ENCODE measurements at regions not wholly inside any gene's neighbourhood (a gene's known extent, or its start where the extent isn't known, plus 50 kb on each side); places are given as distances from the start of the nearest gene placed in this dataset.
"Not testable (repeated sequence)": the region's sequence is repeated elsewhere in the genome, so short reads cannot be mapped to it uniquely, and the experiment has no call there.

GRCh38 chr20:10109641-10110040, 74.9 kb downstream of the ANKEF1 start:
- no peak overlapping the region for H3K27ac ChIP-seq
- DNase-seq (ENCODE audit: low read depth, low spot score): no peak

- H3K27ac ChIP-seq: no peak overlapping the region
- DNase-seq (ENCODE audit: low read depth, low spot score): peak; percentile 61
These were observed 75.4 kb downstream of the ANKEF1 start for GRCh38 chr20:10110151-10110550.

- no peak overlapping the region for H3K27ac ChIP-seq
- no peak for DNase-seq (ENCODE audit: low read depth, low spot score)
These were observed 76.6 kb downstream of the ANKEF1 start for GRCh38 chr20:10111139-10111958.

GRCh38 chr20:10111959-10112250, 77.1 kb downstream of the ANKEF1 start:
- H3K27ac ChIP-seq: no peak overlapping the region

GRCh38 chr20:10113746-10114145, 79.0 kb downstream of the ANKEF1 start:
- DNase-seq (ENCODE audit: low read depth, low spot score): no peak

More at GRCh38 chr20:10111959-10112250, 77.1 kb downstream of the ANKEF1 start:
- DNase-seq (ENCODE audit: low read depth, low spot score): no peak

GRCh38 chr20:10114598-10114997, 79.8 kb downstream of the ANKEF1 start:
- no peak for DNase-seq (ENCODE audit: low read depth, low spot score)
- H3K27ac ChIP-seq: no peak overlapping the region

More at GRCh38 chr20:10113746-10114145, 79.0 kb downstream of the ANKEF1 start:
- no peak overlapping the region for H3K27ac ChIP-seq

- no peak for DNase-seq (ENCODE audit: low read depth, low spot score)
- H3K27ac ChIP-seq: no peak overlapping the region
These were observed 80.2 kb downstream of the ANKEF1 start for GRCh38 chr20:10115021-10115420.

- H3K27ac ChIP-seq: peak overlapping the region; percentile 11
- no peak for DNase-seq (ENCODE audit: low read depth, low spot score)
These were observed 84.5 kb downstream of the ANKEF1 start for GRCh38 chr20:10119336-10119735.

GRCh38 chr20:10124883-10125282, 90.1 kb downstream of the ANKEF1 start:
- DNase-seq (ENCODE audit: low read depth, low spot score); H3K27ac ChIP-seq: not testable (repeated sequence)

- H3K27ac ChIP-seq: no peak overlapping the region
- no peak for DNase-seq (ENCODE audit: low read depth, low spot score)
These were observed 91.0 kb downstream of the ANKEF1 start for GRCh38 chr20:10125757-10126156.

- no peak overlapping the region for H3K27ac ChIP-seq
- no peak for DNase-seq (ENCODE audit: low read depth, low spot score)
These were observed 88.9 kb upstream of the SNAP25 start for GRCh38 chr20:10129749-10130148.

GRCh38 chr20:10131732-10132345, 86.8 kb upstream of the SNAP25 start:
- no peak for DNase-seq (ENCODE audit: low read depth, low spot score)

GRCh38 chr20:10132387-10132786, 86.2 kb upstream of the SNAP25 start:
- DNase-seq (ENCODE audit: low read depth, low spot score): no peak
- H3K27ac ChIP-seq: no peak overlapping the region

More at GRCh38 chr20:10131732-10132345, 86.8 kb upstream of the SNAP25 start:
- H3K27ac ChIP-seq: no peak overlapping the region

GRCh38 chr20:10133532-10133931, 85.1 kb upstream of the SNAP25 start:
- DNase-seq (ENCODE audit: low read depth, low spot score): no peak
- no peak overlapping the region for H3K27ac ChIP-seq

GRCh38 chr20:10134176-10134575, 84.5 kb upstream of the SNAP25 start:
- DNase-seq (ENCODE audit: low read depth, low spot score): no peak
- H3K27ac ChIP-seq: no peak overlapping the region

- no peak for DNase-seq (ENCODE audit: low read depth, low spot score)
- H3K27ac ChIP-seq: no peak overlapping the region
These were observed 83.2 kb upstream of the SNAP25 start for GRCh38 chr20:10135438-10135837.

- H3K27ac ChIP-seq: no peak overlapping the region
- DNase-seq (ENCODE audit: low read depth, low spot score): no peak
These were observed 81.6 kb upstream of the SNAP25 start for GRCh38 chr20:10137032-10137431.

GRCh38 chr20:10137533-10137932, 81.1 kb upstream of the SNAP25 start:
- no peak for DNase-seq (ENCODE audit: low read depth, low spot score)
- H3K27ac ChIP-seq: no peak overlapping the region

GRCh38 chr20:10157549-10157948, 61.1 kb upstream of the SNAP25 start:
- no peak for DNase-seq (ENCODE audit: low read depth, low spot score)
- H3K27ac ChIP-seq: no peak overlapping the region

- DNase-seq (ENCODE audit: low read depth, low spot score): no peak
- H3K27ac ChIP-seq: no peak overlapping the region
These were observed 51.6 kb upstream of the SNAP25 start for GRCh38 chr20:10167040-10167439.

GRCh38 chr20:10167594-10167993, 51.0 kb upstream of the SNAP25 start:
- DNase-seq (ENCODE audit: low read depth, low spot score): no peak
- no peak overlapping the region for H3K27ac ChIP-seq
